ENCODE measurements at regions not wholly inside any gene's neighbourhood (a gene's known extent, or its start where the extent isn't known, plus 50 kb on each side); places are given as distances from the start of the nearest gene placed in this dataset.

GRCh38 chrY:8729971-8730370 is 607.3 kb upstream of the TSPY4 start:
- H3K4me3 ChIP-seq (replicated peaks in 1 of 4; ENCODE audit: control extremely low read depth in 1 of 4, insufficient read depth in 1 of 4, low read depth in 3 of 4, low read length in 4 of 4), result no peak overlapping the region
- H3K4me2 ChIP-seq (ENCODE audit: extremely low read depth, insufficient read depth, low read length), result no peak overlapping the region
- H3K27me3 ChIP-seq (ENCODE audit: control insufficient read depth, insufficient read depth, low read length), result no peaks in the 10 kb centered on the region
- H3K9me3 ChIP-seq (ENCODE audit: control insufficient read depth, insufficient read depth, low read depth, low read length), result no peaks in the 10 kb centered on the region
- no peak overlapping the region for H3K27ac ChIP-seq (ENCODE audit: insufficient read depth, low read length)
- H3K79me2 ChIP-seq (ENCODE audit: control insufficient read depth, insufficient read depth, low read length), result no peaks in the 10 kb centered on the region
- no peaks in the 10 kb centered on the region for H3K4me1 ChIP-seq (ENCODE audit: control insufficient read depth, extremely low read depth, insufficient read depth, low read length)
- no peaks in the 10 kb centered on the region for H4K20me1 ChIP-seq (ENCODE audit: control insufficient read depth, extremely low read depth, insufficient read depth, low read length)
- no peak overlapping the region for H3K9ac ChIP-seq (ENCODE audit: insufficient read depth, low read length)
- no peak for DNase-seq (ENCODE audit: low read depth in 2 of 2)
- no peaks in the 10 kb centered on the region for H3K36me3 ChIP-seq (ENCODE audit: control insufficient read depth, insufficient read depth, low read length)
- no peak overlapping the region for H2AFZ ChIP-seq (ENCODE audit: low read length)
- TF ChIP-seq CTCF (conservative IDR thresholded peaks at IDR 0.05 in 1 of 2, IDR thresholded peaks at IDR 0.05 in 1 of 2; ENCODE audit: low read depth in 1 of 2, low read length in 2 of 2), result no peak

- no peaks in the 10 kb centered on the region for H3K4me1 ChIP-seq (ENCODE audit: control insufficient read depth, extremely low read depth, insufficient read depth, low read length)
- no peak overlapping the region for H3K27ac ChIP-seq (ENCODE audit: insufficient read depth, low read length)
- TF ChIP-seq CTCF (conservative IDR thresholded peaks at IDR 0.05 in 1 of 2, IDR thresholded peaks at IDR 0.05 in 1 of 2; ENCODE audit: low read depth in 1 of 2, low read length in 2 of 2), result no peak
- no peak for TF ChIP-seq EZH2 (IDR thresholded peaks at IDR 0.05; ENCODE audit: low read length, missing control alignments)
- H2AFZ ChIP-seq (ENCODE audit: low read length), result no peak overlapping the region
- H3K4me3 ChIP-seq (replicated peaks in 1 of 4; ENCODE audit: control extremely low read depth in 1 of 4, insufficient read depth in 1 of 4, low read depth in 3 of 4, low read length in 4 of 4), result no peak overlapping the region
- no peaks in the 10 kb centered on the region for H4K20me1 ChIP-seq (ENCODE audit: control insufficient read depth, extremely low read depth, insufficient read depth, low read length)
- H3K36me3 ChIP-seq (ENCODE audit: control insufficient read depth, insufficient read depth, low read length), result no peaks in the 10 kb centered on the region
- H3K9me3 ChIP-seq (ENCODE audit: control insufficient read depth, insufficient read depth, low read depth, low read length), result no peaks in the 10 kb centered on the region
- H3K4me2 ChIP-seq (ENCODE audit: extremely low read depth, insufficient read depth, low read length), result no peak overlapping the region
- H3K9ac ChIP-seq (ENCODE audit: insufficient read depth, low read length), result no peak overlapping the region
- DNase-seq (ENCODE audit: low read depth in 2 of 2), result no peak
- no peaks in the 10 kb centered on the region for H3K79me2 ChIP-seq (ENCODE audit: control insufficient read depth, insufficient read depth, low read length)
- no peaks in the 10 kb centered on the region for H3K27me3 ChIP-seq (ENCODE audit: control insufficient read depth, insufficient read depth, low read length)
These were observed 595.8 kb upstream of the TSPY4 start for GRCh38 chrY:8741343-8742069.

- Histone ChIP-seq H4K20me1 (ENCODE audit: control insufficient read depth, extremely low read depth, insufficient read depth, low read length) (no peaks in the 10 kb centered on the region), H3K9ac (ENCODE audit: insufficient read depth, low read length) (no peak overlapping the region), H3K4me2 (ENCODE audit: extremely low read depth, insufficient read depth, low read length) (no peak overlapping the region), H3K36me3 (ENCODE audit: control insufficient read depth, insufficient read depth, low read length) (no peaks in the 10 kb centered on the region), H3K27ac (ENCODE audit: insufficient read depth, low read length) (no peak overlapping the region), H3K4me1 (ENCODE audit: control insufficient read depth, extremely low read depth, insufficient read depth, low read length) (no peaks in the 10 kb centered on the region), H3K79me2 (ENCODE audit: control insufficient read depth, insufficient read depth, low read length) (no peaks in the 10 kb centered on the region), H3K27me3 (ENCODE audit: control insufficient read depth, insufficient read depth, low read length) (no peaks in the 10 kb centered on the region), H3K4me3 (replicated peaks in 1 of 4; ENCODE audit: control extremely low read depth in 1 of 4, insufficient read depth in 1 of 4, low read depth in 3 of 4, low read length in 4 of 4) (no peak overlapping the region), H3K9me3 (ENCODE audit: control insufficient read depth, insufficient read depth, low read depth, low read length) (no peaks in the 10 kb centered on the region), H2AFZ (ENCODE audit: low read length) (no peak overlapping the region)
- TF ChIP-seq EZH2 (IDR thresholded peaks at IDR 0.05; ENCODE audit: low read length, missing control alignments) (no peak), CTCF (conservative IDR thresholded peaks at IDR 0.05 in 1 of 2, IDR thresholded peaks at IDR 0.05 in 1 of 2; ENCODE audit: low read depth in 1 of 2, low read length in 2 of 2) (no peak)
- no peak for DNase-seq (ENCODE audit: low read depth in 2 of 2)
These were observed 573.1 kb upstream of the TSPY4 start for GRCh38 chrY:8764184-8764583.
